H9 (cell line): ENCODE measurements at regions not wholly inside any gene's neighbourhood (a gene's known extent, or its start where the extent isn't known, plus 50 kb on each side); places are given as distances from the start of the nearest gene placed in this dataset.

Experiments used
- DNase-seq: peaks from one replicate; pipeline ENCODE4 v3.0.0-alpha.2; 2017
- H2AFZ ChIP-seq: one replicate; pipeline ENCODE4 v1.6.1; 2013; ENCODE audit warnings: mild to moderate bottlenecking, low read length, control low read depth, moderate library complexity
- H2AK5ac ChIP-seq: 2 replicates; pipeline ENCODE4 v1.6.1; 2013; ENCODE audit warnings: low read length, control low read depth, mixed read lengths; ENCODE audit not compliant: insufficient read length
- H2BK120ac ChIP-seq: one replicate; pipeline ENCODE4 v1.6.1; 2013; ENCODE audit warnings: low read depth, mild to moderate bottlenecking, low read length, control low read depth, inconsistent platforms; ENCODE audit not compliant: poor library complexity, severe bottlenecking
- H2BK12ac ChIP-seq: 2 replicates; pipeline ENCODE4 v1.6.1; 2013; ENCODE audit warnings: low read length, control low read depth, mixed read lengths, low read depth; ENCODE audit not compliant: insufficient read length
- H2BK15ac ChIP-seq: 2 replicates; pipeline ENCODE4 v1.6.1; 2013; ENCODE audit warnings: low read depth, low read length, control low read depth
- H2BK20ac ChIP-seq: one replicate; pipeline ENCODE4 v1.6.1; 2013; ENCODE audit warnings: low read depth, mild to moderate bottlenecking, low read length, control low read depth, inconsistent platforms; ENCODE audit not compliant: poor library complexity, severe bottlenecking
- H2BK5ac ChIP-seq: 2 replicates; pipeline ENCODE4 v1.6.1; 2013; ENCODE audit warnings: low read length, control low read depth, mixed read lengths; ENCODE audit not compliant: insufficient read length
- H3K14ac ChIP-seq: 2 replicates; pipeline ENCODE4 v1.6.1; 2013; ENCODE audit warnings: low read length, control low read depth; ENCODE audit not compliant: insufficient read depth
- H3K18ac ChIP-seq: 2 replicates; pipeline ENCODE4 v1.6.1; 2013; ENCODE audit warnings: low read depth, mild to moderate bottlenecking, mixed read lengths, low read length, control low read depth; ENCODE audit not compliant: insufficient read length
- H3K23ac ChIP-seq: 2 replicates; pipeline ENCODE4 v1.6.1; 2013; ENCODE audit warnings: low read length, control low read depth, mixed read lengths, low read depth; ENCODE audit not compliant: insufficient read length
- H3K23me2 ChIP-seq: 2 replicates; pipeline ENCODE4 v1.6.1; 2013; ENCODE audit warnings: low read depth, mild to moderate bottlenecking, mixed read lengths, low read length, control low read depth; ENCODE audit not compliant: insufficient read length, poor library complexity, severe bottlenecking
- H3K27ac ChIP-seq: 2 replicates; pipeline ENCODE4 v1.5.1; 2013; ENCODE audit warnings: low read length, control low read depth, mixed read lengths, low read depth; ENCODE audit not compliant: insufficient read length
- H3K27me3 ChIP-seq: 2 replicates; pipeline ENCODE4 v1.6.1; 2013; ENCODE audit warnings: low read length, control low read depth, inconsistent platforms; ENCODE audit not compliant: insufficient read depth
- H3K4ac ChIP-seq: 2 replicates; pipeline ENCODE4 v1.6.1; 2013; ENCODE audit warnings: low read depth, mild to moderate bottlenecking, control low read depth, inconsistent platforms, low read length, moderate library complexity
- H3K4me1 ChIP-seq: 2 replicates; pipeline ENCODE4 v1.6.1; 2013; ENCODE audit warnings: low read length, control low read depth, inconsistent platforms; ENCODE audit not compliant: insufficient read depth
- H3K4me2 ChIP-seq: 2 replicates; pipeline ENCODE4 v1.6.1; 2013; ENCODE audit warnings: low read length, control low read depth, mixed read lengths; ENCODE audit not compliant: insufficient read length, insufficient read depth
- H3K56ac ChIP-seq: 2 replicates; pipeline ENCODE4 v1.6.1; 2013; ENCODE audit warnings: low read depth, mild to moderate bottlenecking, mixed read lengths, low read length, control low read depth; ENCODE audit not compliant: insufficient read length
- H3K79me1 ChIP-seq: 2 replicates; pipeline ENCODE4 v1.6.1; 2013; ENCODE audit warnings: low read depth, mild to moderate bottlenecking, moderate library complexity, low read length, control low read depth, inconsistent platforms; ENCODE audit not compliant: insufficient read depth, poor library complexity, severe bottlenecking
- H3K79me2 ChIP-seq: 2 replicates; pipeline ENCODE4 v1.6.1; 2013; ENCODE audit warnings: low read length, control low read depth, inconsistent platforms; ENCODE audit not compliant: insufficient read depth
- H3K9ac ChIP-seq: 2 replicates; pipeline ENCODE4 v1.6.1; 2013; ENCODE audit warnings: low read length, control low read depth, mixed read lengths; ENCODE audit not compliant: insufficient read length; ENCODE audit errors: extremely low read depth
- H3K9me3 ChIP-seq: one replicate; pipeline ENCODE4 v1.6.1; 2013; ENCODE audit warnings: low read depth, low read length, inconsistent platforms; ENCODE audit not compliant: control insufficient read depth
- H3T11ph ChIP-seq: one replicate; pipeline ENCODE4 v1.6.1; 2013; ENCODE audit warnings: mild to moderate bottlenecking, low read length, control low read depth, inconsistent platforms
- H4K20me1 ChIP-seq: one replicate; pipeline ENCODE4 v1.6.1; 2013; ENCODE audit not compliant: control insufficient read depth, insufficient read length, insufficient read depth
- H4K5ac ChIP-seq: 2 replicates; pipeline ENCODE4 v1.6.1; 2013; ENCODE audit warnings: low read depth, mild to moderate bottlenecking, mixed read lengths, low read length, control low read depth; ENCODE audit not compliant: insufficient read length
- H4K8ac ChIP-seq: replicated peaks from 2 replicates; pipeline ENCODE4 v1.6.1; 2013; ENCODE audit warnings: low read length, control low read depth, mixed read lengths, low read depth; ENCODE audit not compliant: insufficient read length
- H4K91ac ChIP-seq: 2 replicates; pipeline ENCODE4 v1.6.1; 2013; ENCODE audit warnings: low read depth, mild to moderate bottlenecking, moderate library complexity, mixed read lengths, low read length, control low read depth; ENCODE audit not compliant: insufficient read length
- H3K27ac Mint-ChIP-seq, 3 experiments: 2 replicates in 2 of 3; 3 replicates in 1 of 3; pipeline ENCODE4 v1.8.0; 2020 to 2021; ENCODE audit warnings: mixed read lengths in 3 of 3, mild to moderate bottlenecking in 1 of 3, moderate library complexity in 1 of 3
- H3K27me3 Mint-ChIP-seq: 2 replicates; pipeline ENCODE4 v1.8.0; 2021; ENCODE audit warnings: low read depth, mild to moderate bottlenecking, moderate library complexity, mixed read lengths
- H3K36me3 Mint-ChIP-seq, 3 experiments: 2 replicates in 2 of 3; 3 replicates in 1 of 3; pipeline ENCODE4 v1.8.0; 2020 to 2021; ENCODE audit warnings: low read depth in 3 of 3, mixed read lengths in 3 of 3; ENCODE audit not compliant: insufficient read depth in 1 of 3
- H3K4me1 Mint-ChIP-seq, 2 experiments: 2 replicates each; pipeline ENCODE4 v1.8.0; 2020; ENCODE audit warnings: mixed read lengths in 2 of 2
- H3K4me3 Mint-ChIP-seq, 2 experiments: 2 replicates in 1 of 2; 3 replicates in 1 of 2; pipeline ENCODE4 v1.8.0; 2020 to 2021; ENCODE audit warnings: mild to moderate bottlenecking in 2 of 2, mixed read lengths in 2 of 2, moderate library complexity in 1 of 2
- H3K9me3 Mint-ChIP-seq, 2 experiments: 2 replicates in 1 of 2; 3 replicates in 1 of 2; pipeline ENCODE4 v1.8.0; 2020; ENCODE audit warnings: mild to moderate bottlenecking in 2 of 2, mixed read lengths in 2 of 2, moderate library complexity in 1 of 2
- CTCF ChIP-seq: fragments of 200-600 bp; sonication (generic); conservative IDR thresholded peaks from 3 replicates; pipeline ENCODE4 v1.8.0; 2021; ENCODE audit warnings: antibody characterized with exemption, mild to moderate bottlenecking
- WGBS: extraction: QIAGEN DNeasy Blood & Tissue Kit; methylation state at CpG from one replicate; pipeline ENCODE4 v1.1.7; 2013; ENCODE audit warnings: missing lambda C conversion rate, low lambda C conversion rate, mixed read lengths; ENCODE audit not compliant: insufficient read length; ENCODE audit errors: extremely low coverage; 5-methylcytosine and 5-hydroxymethylcytosine counted together

DNA sequence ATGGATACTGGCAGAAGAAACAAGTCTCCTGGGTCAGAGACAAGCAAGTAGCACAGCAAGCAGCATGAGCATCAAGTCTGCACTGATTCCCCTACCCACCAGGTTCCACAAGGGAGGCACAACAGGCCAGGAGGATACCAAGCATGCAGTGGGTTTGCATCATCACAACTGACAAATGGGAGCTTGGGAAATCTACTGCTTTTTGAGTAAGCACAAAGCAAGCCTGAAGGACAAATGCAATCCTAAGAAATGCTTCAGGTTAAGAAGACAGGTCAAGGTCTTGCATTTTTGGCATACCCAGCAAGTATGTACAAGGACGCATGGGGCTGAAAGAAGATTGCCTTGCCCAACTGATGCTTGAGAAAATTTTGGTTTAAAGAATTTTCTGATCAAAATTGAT lies 279.6 kb downstream of the PDGFC start:
- H3K4me2 ChIP-seq = no peak overlapping the region
- no peak overlapping the region for H3K18ac ChIP-seq
- Mint-ChIP-seq H3K27me3 (no peaks in the 10 kb centered on the region), H3K9me3 (no peaks in the 10 kb centered on the region), H3K4me1 (no peaks in the 10 kb centered on the region), H3K27ac (no peak overlapping the region), H3K4me3 (no peak overlapping the region), H3K36me3 (no peaks in the 10 kb centered on the region)
- H4K91ac ChIP-seq = no peak overlapping the region
- H2BK12ac ChIP-seq = no peak overlapping the region
- no peak overlapping the region for H3T11ph ChIP-seq
- H2BK5ac ChIP-seq = no peak overlapping the region
- no peaks in the 10 kb centered on the region for H4K20me1 ChIP-seq
- no peaks in the 10 kb centered on the region for H3K23me2 ChIP-seq
- no peaks in the 10 kb centered on the region for H3K9me3 ChIP-seq
- no peaks in the 10 kb centered on the region for H3K27me3 ChIP-seq
- no peak overlapping the region for H2BK15ac ChIP-seq
- no CpG with 5 or more reads among the region's 1 CpG for WGBS
- H4K5ac ChIP-seq = no peak overlapping the region
- H2BK20ac ChIP-seq = no peak overlapping the region
- no peak overlapping the region for H3K56ac ChIP-seq
- H2BK120ac ChIP-seq = no peak overlapping the region
- no peaks in the 10 kb centered on the region for H3K79me1 ChIP-seq
- H3K14ac ChIP-seq = no peak overlapping the region
- H3K4me1 ChIP-seq = no peaks in the 10 kb centered on the region
- H3K4ac ChIP-seq = no peak overlapping the region
- H4K8ac ChIP-seq = no peak overlapping the region
- H2AK5ac ChIP-seq = no peak overlapping the region
- no peaks in the 10 kb centered on the region for H3K79me2 ChIP-seq
- no peak overlapping the region for H3K9ac ChIP-seq
- no peak overlapping the region for H3K27ac ChIP-seq
- no peak for DNase-seq
- H2AFZ ChIP-seq = no peak overlapping the region
- H3K23ac ChIP-seq = no peak overlapping the region
- no peak for TF ChIP-seq CTCF
